HCT116 (cell line): ENCODE measurements at regions not wholly inside any gene's neighbourhood (a gene's known extent, or its start where the extent isn't known, plus 50 kb on each side); places are given as distances from the start of the nearest gene placed in this dataset.

ENCODE experiments used
- RAD21 ChIP-seq: IDR thresholded peaks from 2 replicates; pipeline ENCODE4 v1.6.1; 2012; ENCODE audit warnings: low read depth, mild to moderate bottlenecking
- TF ChIP-seq, protein P1 (sequence below), 3 experiments: fragments of 200-600 bp in 1 of 3; sonication (generic) in 1 of 3; IDR thresholded peaks in 2 of 3; conservative IDR thresholded peaks in 1 of 3; 2 replicates each; pipeline ENCODE4 v1.5.1; 2012 to 2017; ENCODE audit warnings: low read depth in 2 of 3, low read length in 2 of 3, antibody characterized with exemption in 1 of 3, borderline replicate concordance in 1 of 3, control low read depth in 1 of 3, mild to moderate bottlenecking in 1 of 3, mixed read lengths in 1 of 3, mixed run types in 1 of 3, moderate library complexity in 1 of 3; ENCODE audit not compliant: insufficient read depth in 1 of 3

DNA sequence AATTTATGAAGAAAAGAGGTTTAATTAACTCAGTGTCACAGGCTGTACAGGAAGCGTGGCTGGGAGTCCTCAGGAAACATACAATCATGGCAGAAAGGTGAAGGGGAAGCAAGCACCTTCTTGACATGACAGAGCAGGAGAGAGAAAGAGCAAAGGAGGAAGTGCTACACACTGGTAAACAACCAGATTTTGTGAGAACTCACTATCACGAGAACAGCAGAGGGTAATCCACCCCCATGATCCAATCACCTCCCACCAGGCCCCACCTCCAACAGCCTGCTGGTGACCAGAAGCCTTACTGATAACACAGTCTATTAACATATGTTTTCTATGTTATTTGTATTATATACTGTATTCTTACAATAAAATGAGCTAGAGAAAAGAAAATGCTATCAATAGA lies 254.8 kb downstream of the PCDH10 start:
- no peak for TF ChIP-seq RAD21
- TF ChIP-seq, protein P1, sequence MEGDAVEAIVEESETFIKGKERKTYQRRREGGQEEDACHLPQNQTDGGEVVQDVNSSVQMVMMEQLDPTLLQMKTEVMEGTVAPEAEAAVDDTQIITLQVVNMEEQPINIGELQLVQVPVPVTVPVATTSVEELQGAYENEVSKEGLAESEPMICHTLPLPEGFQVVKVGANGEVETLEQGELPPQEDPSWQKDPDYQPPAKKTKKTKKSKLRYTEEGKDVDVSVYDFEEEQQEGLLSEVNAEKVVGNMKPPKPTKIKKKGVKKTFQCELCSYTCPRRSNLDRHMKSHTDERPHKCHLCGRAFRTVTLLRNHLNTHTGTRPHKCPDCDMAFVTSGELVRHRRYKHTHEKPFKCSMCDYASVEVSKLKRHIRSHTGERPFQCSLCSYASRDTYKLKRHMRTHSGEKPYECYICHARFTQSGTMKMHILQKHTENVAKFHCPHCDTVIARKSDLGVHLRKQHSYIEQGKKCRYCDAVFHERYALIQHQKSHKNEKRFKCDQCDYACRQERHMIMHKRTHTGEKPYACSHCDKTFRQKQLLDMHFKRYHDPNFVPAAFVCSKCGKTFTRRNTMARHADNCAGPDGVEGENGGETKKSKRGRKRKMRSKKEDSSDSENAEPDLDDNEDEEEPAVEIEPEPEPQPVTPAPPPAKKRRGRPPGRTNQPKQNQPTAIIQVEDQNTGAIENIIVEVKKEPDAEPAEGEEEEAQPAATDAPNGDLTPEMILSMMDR (IDR thresholded peaks at IDR 0.05 in 2 of 3, conservative IDR thresholded peaks at IDR 0.05 in 1 of 3; ENCODE audit: borderline replicate concordance in 1 of 3, insufficient read depth in 1 of 3, low read depth in 2 of 3, low read length in 2 of 3), result no peak
